ENCODE measurements at regions not wholly inside any gene's neighbourhood (a gene's known extent, or its start where the extent isn't known, plus 50 kb on each side); places are given as distances from the start of the nearest gene placed in this dataset.

- no peak for DNase-seq
- H3K36me3 ChIP-seq (ENCODE audit: insufficient read depth, low read length): no peaks in the 10 kb centered on the region
- H3K4me1 ChIP-seq (ENCODE audit: insufficient read depth, low read length): no peaks in the 10 kb centered on the region
- Mint-ChIP-seq H3K9me3 (peaks cover 0 to 7% (median 2%) of the 10 kb centered on the region in 8 donors), H3K4me1 (no peaks in the 10 kb centered on the region), H3K27ac (no peak overlapping the region), H3K36me3 (peaks cover 0 to 2% of the 10 kb centered on the region in 2 donors), H3K27me3 (peaks cover 2 to 3% of the 10 kb centered on the region in 2 donors), H3K4me3 (no peak overlapping the region)
- CTCF ChIA-PET (ENCODE audit: partially characterized antibody): no interaction called here
- H3K27ac ChIP-seq (ENCODE audit: low read depth, low read length): no peak overlapping the region
- intact Hi-C loops (cut with micrococcal nuclease): no loop called here
- no peak overlapping the region for H3K4me3 ChIP-seq (ENCODE audit: low read length in 2 of 2)
- H3K27me3 ChIP-seq (ENCODE audit: insufficient read depth, low read length): no peaks in the 10 kb centered on the region
- POLR2A ChIA-PET (ENCODE audit: partially characterized antibody): no interaction called here
- H3K9me3 ChIP-seq (ENCODE audit: control insufficient read depth in 1 of 2, low read length in 2 of 2): no peaks in the 10 kb centered on the region
These were observed 69.4 kb upstream of the GPC1 start for GRCh38 chr2:240365971-240366471.

GRCh38 chr2:240366901-240367300, 68.6 kb upstream of the GPC1 start:
- peaks cover 0 to 1% of the 10 kb centered on the region in 2 donors for H3K27me3 Mint-ChIP-seq
- H3K4me1 Mint-ChIP-seq: no peaks in the 10 kb centered on the region
- DNase-seq: no peak
- no peak overlapping the region for H3K4me3 Mint-ChIP-seq
- intact Hi-C loops (cut with micrococcal nuclease): no loop called here
- no peaks in the 10 kb centered on the region for H3K9me3 ChIP-seq (ENCODE audit: control insufficient read depth in 1 of 2, low read length in 2 of 2)
- no peaks in the 10 kb centered on the region for H3K27me3 ChIP-seq (ENCODE audit: insufficient read depth, low read length)
- ChIA-PET CTCF (ENCODE audit: partially characterized antibody) (no interaction called here), POLR2A (ENCODE audit: partially characterized antibody) (no interaction called here)
- no peak overlapping the region for H3K27ac Mint-ChIP-seq
- no peak overlapping the region for H3K4me3 ChIP-seq (ENCODE audit: low read length in 2 of 2)
- H3K36me3 ChIP-seq (ENCODE audit: insufficient read depth, low read length): no peaks in the 10 kb centered on the region
- no peaks in the 10 kb centered on the region for H3K36me3 Mint-ChIP-seq
- no peaks in the 10 kb centered on the region for H3K4me1 ChIP-seq (ENCODE audit: insufficient read depth, low read length)
- H3K27ac ChIP-seq (ENCODE audit: low read depth, low read length): no peak overlapping the region
- H3K9me3 Mint-ChIP-seq: peaks cover 0 to 2% (median 0%) of the 10 kb centered on the region in 8 donors

GRCh38 chr2:240367721-240368120, 67.7 kb upstream of the GPC1 start:
- no peaks in the 10 kb centered on the region for H3K9me3 Mint-ChIP-seq
- Histone ChIP-seq H3K36me3 (ENCODE audit: insufficient read depth, low read length) (no peaks in the 10 kb centered on the region), H3K4me1 (ENCODE audit: insufficient read depth, low read length) (no peaks in the 10 kb centered on the region), H3K4me3 (ENCODE audit: low read length in 2 of 2) (no peak overlapping the region), H3K27ac (ENCODE audit: low read depth, low read length) (no peak overlapping the region), H3K9me3 (ENCODE audit: control insufficient read depth in 1 of 2, low read length in 2 of 2) (no peaks in the 10 kb centered on the region), H3K27me3 (ENCODE audit: insufficient read depth, low read length) (no peaks in the 10 kb centered on the region)
- no peak for DNase-seq
- ChIA-PET POLR2A (ENCODE audit: partially characterized antibody) (no interaction called here), CTCF (ENCODE audit: partially characterized antibody) (no interaction called here)
- intact Hi-C loops (cut with micrococcal nuclease): no loop called here
- no peaks in the 10 kb centered on the region for H3K36me3 Mint-ChIP-seq
- H3K4me1 Mint-ChIP-seq: no peaks in the 10 kb centered on the region
- no peak overlapping the region for H3K4me3 Mint-ChIP-seq
- H3K27ac Mint-ChIP-seq: no peak overlapping the region
- H3K27me3 Mint-ChIP-seq: peaks cover 0 to 1% of the 10 kb centered on the region in 2 donors

GRCh38 chr2:240368781-240369331, 66.6 kb upstream of the GPC1 start:
- H3K27ac ChIP-seq (ENCODE audit: low read depth, low read length): no peak overlapping the region
- Mint-ChIP-seq H3K9me3 (no peaks in the 10 kb centered on the region), H3K36me3 (no peaks in the 10 kb centered on the region), H3K27me3 (peaks cover 0 to 1% of the 10 kb centered on the region in 2 donors), H3K27ac (no peak overlapping the region), H3K4me3 (no peak overlapping the region), H3K4me1 (no peaks in the 10 kb centered on the region)
- intact Hi-C loops (cut with micrococcal nuclease): no loop called here
- no peak for DNase-seq
- H3K4me3 ChIP-seq (ENCODE audit: low read length in 2 of 2): no peak overlapping the region
- no peaks in the 10 kb centered on the region for H3K4me1 ChIP-seq (ENCODE audit: insufficient read depth, low read length)
- POLR2A ChIA-PET (ENCODE audit: partially characterized antibody): no interaction called here
- H3K9me3 ChIP-seq (ENCODE audit: control insufficient read depth in 1 of 2, low read length in 2 of 2): no peaks in the 10 kb centered on the region
- no peaks in the 10 kb centered on the region for H3K36me3 ChIP-seq (ENCODE audit: insufficient read depth, low read length)
- H3K27me3 ChIP-seq (ENCODE audit: insufficient read depth, low read length): no peaks in the 10 kb centered on the region
- CTCF ChIA-PET (ENCODE audit: partially characterized antibody): no interaction called here

GRCh38 chr2:240369335-240369734, 66.1 kb upstream of the GPC1 start:
- Histone ChIP-seq H3K4me1 (ENCODE audit: insufficient read depth, low read length) (no peaks in the 10 kb centered on the region), H3K27ac (ENCODE audit: low read depth, low read length) (no peak overlapping the region), H3K36me3 (ENCODE audit: insufficient read depth, low read length) (no peaks in the 10 kb centered on the region), H3K9me3 (ENCODE audit: control insufficient read depth in 1 of 2, low read length in 2 of 2) (no peaks in the 10 kb centered on the region), H3K4me3 (ENCODE audit: low read length in 2 of 2) (no peak overlapping the region), H3K27me3 (ENCODE audit: insufficient read depth, low read length) (no peaks in the 10 kb centered on the region)
- no peaks in the 10 kb centered on the region for H3K4me1 Mint-ChIP-seq
- no peak overlapping the region for H3K4me3 Mint-ChIP-seq
- ChIA-PET CTCF (ENCODE audit: partially characterized antibody) (no interaction called here), POLR2A (ENCODE audit: partially characterized antibody) (no interaction called here)
- no peak overlapping the region for H3K27ac Mint-ChIP-seq
- H3K9me3 Mint-ChIP-seq: no peaks in the 10 kb centered on the region
- no peak for DNase-seq
- no peaks in the 10 kb centered on the region for H3K36me3 Mint-ChIP-seq
- peaks cover 0 to 1% of the 10 kb centered on the region in 2 donors for H3K27me3 Mint-ChIP-seq
- intact Hi-C loops (cut with micrococcal nuclease): no loop called here

GRCh38 chr2:240369801-240370585, 65.5 kb upstream of the GPC1 start:
- peaks cover 0 to 1% of the 10 kb centered on the region in 2 donors for H3K27me3 Mint-ChIP-seq
- no peaks in the 10 kb centered on the region for H3K9me3 ChIP-seq (ENCODE audit: control insufficient read depth in 1 of 2, low read length in 2 of 2)
- POLR2A ChIA-PET (ENCODE audit: partially characterized antibody): no interaction called here
- no peak overlapping the region for H3K4me3 Mint-ChIP-seq
- H3K4me3 ChIP-seq (ENCODE audit: low read length in 2 of 2): no peak overlapping the region
- H3K27me3 ChIP-seq (ENCODE audit: insufficient read depth, low read length): no peaks in the 10 kb centered on the region
- no peak overlapping the region for H3K27ac ChIP-seq (ENCODE audit: low read depth, low read length)
- DNase-seq: no peak
- intact Hi-C loops (cut with micrococcal nuclease): no loop called here
- H3K36me3 ChIP-seq (ENCODE audit: insufficient read depth, low read length): no peaks in the 10 kb centered on the region
- no peaks in the 10 kb centered on the region for H3K36me3 Mint-ChIP-seq
- no peaks in the 10 kb centered on the region for H3K9me3 Mint-ChIP-seq
- H3K4me1 Mint-ChIP-seq: no peaks in the 10 kb centered on the region
- no peak overlapping the region for H3K27ac Mint-ChIP-seq
- CTCF ChIA-PET (ENCODE audit: partially characterized antibody): no interaction called here
- no peaks in the 10 kb centered on the region for H3K4me1 ChIP-seq (ENCODE audit: insufficient read depth, low read length)

- Mint-ChIP-seq H3K9me3 (no peaks in the 10 kb centered on the region), H3K27me3 (peaks cover 0 to 1% of the 10 kb centered on the region in 2 donors), H3K36me3 (no peaks in the 10 kb centered on the region), H3K27ac (no peak overlapping the region), H3K4me1 (no peaks in the 10 kb centered on the region), H3K4me3 (no peak overlapping the region)
- no peaks in the 10 kb centered on the region for H3K36me3 ChIP-seq (ENCODE audit: insufficient read depth, low read length)
- H3K27ac ChIP-seq (ENCODE audit: low read depth, low read length): no peak overlapping the region
- H3K9me3 ChIP-seq (ENCODE audit: control insufficient read depth in 1 of 2, low read length in 2 of 2): no peaks in the 10 kb centered on the region
- H3K4me1 ChIP-seq (ENCODE audit: insufficient read depth, low read length): no peaks in the 10 kb centered on the region
- H3K4me3 ChIP-seq (ENCODE audit: low read length in 2 of 2): no peak overlapping the region
- intact Hi-C loops (cut with micrococcal nuclease): no loop called here
- ChIA-PET POLR2A (ENCODE audit: partially characterized antibody) (no interaction called here), CTCF (ENCODE audit: partially characterized antibody) (no interaction called here)
- no peak for DNase-seq
- no peaks in the 10 kb centered on the region for H3K27me3 ChIP-seq (ENCODE audit: insufficient read depth, low read length)
These were observed 64.1 kb upstream of the GPC1 start for GRCh38 chr2:240371129-240372000.

Data from CD4-positive, alpha-beta memory T cell (primary cell).